ENCODE measurements at regions not wholly inside any gene's neighbourhood (a gene's known extent, or its start where the extent isn't known, plus 50 kb on each side); places are given as distances from the start of the nearest gene placed in this dataset.
A peak's percentile ranks its signal among the peaks of the same experiment; 100 is the strongest.

DNA sequence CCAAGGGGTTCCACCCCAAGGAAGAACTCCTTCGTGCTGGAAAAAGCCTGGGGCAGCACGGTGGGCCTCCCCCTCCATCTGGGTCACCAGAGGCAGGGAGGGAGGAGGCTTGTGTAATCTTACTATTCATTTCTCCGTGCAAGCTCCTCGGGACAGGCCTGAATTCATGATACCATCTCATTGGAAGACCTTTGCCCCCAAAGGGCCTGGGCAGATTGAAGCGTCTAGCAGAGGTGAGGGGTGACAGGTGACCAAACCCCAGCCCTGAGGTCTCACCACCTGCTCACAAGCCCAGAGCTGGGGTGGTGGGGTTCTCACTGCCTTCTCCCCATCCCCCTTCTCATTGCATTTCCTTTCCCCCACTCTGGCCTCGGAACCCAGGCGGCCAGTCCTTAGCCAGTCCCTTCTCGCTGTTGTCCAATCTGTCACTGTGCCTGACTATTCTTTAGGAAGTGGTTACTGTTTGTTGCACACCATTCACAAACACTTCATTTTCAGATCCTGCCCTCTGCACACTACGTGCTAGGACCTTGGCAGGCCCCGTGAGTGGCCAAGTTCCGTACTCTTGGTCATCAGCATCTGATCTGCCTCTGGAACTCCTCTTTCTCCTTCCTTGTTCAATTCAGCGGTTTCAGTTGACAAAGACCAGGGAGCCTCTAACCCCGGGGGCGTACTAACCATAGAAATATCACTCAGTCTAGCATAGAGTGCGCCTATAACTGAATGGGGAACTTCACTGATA lies 137.1 kb downstream of the LY86 start:
- no peak for DNase-seq
- Histone ChIP-seq H3K36me3 (no peaks in the 10 kb centered on the region), H3K4me1 (peaks cover 28 to 60% (median 37%) of the 10 kb centered on the region in 3 donors), H3K27ac (peak overlapping the region; percentile 81 to 89 (median 86)), H3K4me3 (peak overlapping the region in 1 of 4 donors; percentile 39), H3K9me3 (no peaks in the 10 kb centered on the region), H3K27me3 (no peaks in the 10 kb centered on the region)
- TF ChIP-seq, protein P1, sequence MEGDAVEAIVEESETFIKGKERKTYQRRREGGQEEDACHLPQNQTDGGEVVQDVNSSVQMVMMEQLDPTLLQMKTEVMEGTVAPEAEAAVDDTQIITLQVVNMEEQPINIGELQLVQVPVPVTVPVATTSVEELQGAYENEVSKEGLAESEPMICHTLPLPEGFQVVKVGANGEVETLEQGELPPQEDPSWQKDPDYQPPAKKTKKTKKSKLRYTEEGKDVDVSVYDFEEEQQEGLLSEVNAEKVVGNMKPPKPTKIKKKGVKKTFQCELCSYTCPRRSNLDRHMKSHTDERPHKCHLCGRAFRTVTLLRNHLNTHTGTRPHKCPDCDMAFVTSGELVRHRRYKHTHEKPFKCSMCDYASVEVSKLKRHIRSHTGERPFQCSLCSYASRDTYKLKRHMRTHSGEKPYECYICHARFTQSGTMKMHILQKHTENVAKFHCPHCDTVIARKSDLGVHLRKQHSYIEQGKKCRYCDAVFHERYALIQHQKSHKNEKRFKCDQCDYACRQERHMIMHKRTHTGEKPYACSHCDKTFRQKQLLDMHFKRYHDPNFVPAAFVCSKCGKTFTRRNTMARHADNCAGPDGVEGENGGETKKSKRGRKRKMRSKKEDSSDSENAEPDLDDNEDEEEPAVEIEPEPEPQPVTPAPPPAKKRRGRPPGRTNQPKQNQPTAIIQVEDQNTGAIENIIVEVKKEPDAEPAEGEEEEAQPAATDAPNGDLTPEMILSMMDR (IDR thresholded peaks at IDR 0.05) = no peak
- no peak for TF ChIP-seq POLR2A (IDR thresholded peaks at IDR 0.05)
- 68 to 85% methylated on average over 12 to 15 of the region's 15 CpGs for WGBS, 2 donors
- intact Hi-C loops (cut with DNase I) = no loop called here

DNA sequence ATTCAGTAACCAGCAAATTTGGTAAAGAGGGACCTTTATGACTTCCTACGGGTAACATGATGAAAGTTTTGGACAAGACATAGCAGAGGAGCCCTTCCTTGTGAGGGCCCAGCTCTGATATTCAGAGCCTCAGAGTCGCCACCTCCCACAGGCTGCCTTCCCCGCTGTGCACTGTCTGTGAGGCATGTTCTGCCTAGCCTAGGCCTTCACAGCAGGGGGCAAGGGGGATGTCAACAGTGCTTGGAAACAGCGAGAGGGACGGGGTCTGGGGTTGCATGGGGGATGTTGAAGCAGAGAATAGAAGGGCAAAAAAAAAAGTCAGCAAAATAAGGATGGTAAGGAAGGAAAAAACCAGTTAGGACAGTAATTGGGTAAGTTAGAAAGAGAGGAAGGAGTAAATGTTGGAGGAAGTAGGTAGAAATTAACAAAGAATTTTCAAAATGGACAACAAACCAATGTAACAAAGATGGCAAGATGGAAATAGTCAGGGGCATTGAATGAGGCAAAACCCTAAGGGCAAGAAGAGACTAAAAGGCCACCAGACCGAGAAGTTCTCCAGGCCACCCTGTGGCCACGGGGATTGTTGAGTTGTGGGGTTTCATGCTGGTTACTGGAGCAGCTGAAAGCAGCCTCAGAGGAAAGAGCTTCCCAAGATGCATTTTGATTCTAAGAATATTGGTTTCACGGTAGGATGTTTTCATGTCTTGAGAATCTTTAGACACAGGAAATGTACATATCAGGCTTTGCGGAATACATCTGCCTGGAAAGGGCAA lies 139.8 kb downstream of the LY86 start:
- no peak for DNase-seq
- WGBS, 2 donors = 89% methylated on average over 8 of the region's 9 CpGs
- H3K4me1 ChIP-seq = peaks cover 23 to 37% (median 25%) of the 10 kb centered on the region in 3 donors
- H3K9me3 ChIP-seq = no peaks in the 10 kb centered on the region
- TF ChIP-seq, protein P1 (IDR thresholded peaks at IDR 0.05) = no peak
- TF ChIP-seq POLR2A (IDR thresholded peaks at IDR 0.05) = no peak
- H3K4me3 ChIP-seq = no peak overlapping the region
- intact Hi-C loops (cut with DNase I) = no loop called here
- no peaks in the 10 kb centered on the region for H3K36me3 ChIP-seq
- H3K27me3 ChIP-seq = no peaks in the 10 kb centered on the region
- H3K27ac ChIP-seq = no peak overlapping the region

DNA sequence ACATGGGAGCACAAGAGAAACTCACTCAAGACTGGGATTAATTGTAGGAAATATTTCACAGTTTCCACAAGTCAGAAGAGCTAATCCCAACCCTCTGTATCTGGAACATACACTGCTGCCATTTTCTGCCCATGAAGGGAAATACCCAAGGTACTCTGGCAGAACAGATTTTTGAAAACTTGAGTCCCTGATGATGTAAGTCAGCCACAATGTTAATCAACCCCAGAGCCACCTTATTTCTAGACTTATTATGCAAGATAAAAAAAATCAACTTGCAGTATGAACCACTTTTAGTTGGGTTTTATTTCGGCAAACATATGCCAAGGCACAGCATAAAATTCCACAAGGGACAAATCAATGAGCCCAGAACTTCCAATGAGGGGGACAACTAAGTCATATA lies 141.5 kb downstream of the LY86 start:
- DNase-seq = no peak
- no peak for TF ChIP-seq POLR2A (IDR thresholded peaks at IDR 0.05)
- TF ChIP-seq, protein P1 (IDR thresholded peaks at IDR 0.05) = no peak
- no peak overlapping the region for H3K27ac ChIP-seq
- H3K9me3 ChIP-seq = no peaks in the 10 kb centered on the region
- peaks cover 10 to 21% (median 11%) of the 10 kb centered on the region in 3 donors for H3K4me1 ChIP-seq
- no peaks in the 10 kb centered on the region for H3K27me3 ChIP-seq
- intact Hi-C loops (cut with DNase I) = no loop called here
- no peak overlapping the region for H3K4me3 ChIP-seq
- 5 to 69% methylated on average over 1 of the region's 1 CpG for WGBS, 2 donors
- H3K36me3 ChIP-seq = no peaks in the 10 kb centered on the region

DNA sequence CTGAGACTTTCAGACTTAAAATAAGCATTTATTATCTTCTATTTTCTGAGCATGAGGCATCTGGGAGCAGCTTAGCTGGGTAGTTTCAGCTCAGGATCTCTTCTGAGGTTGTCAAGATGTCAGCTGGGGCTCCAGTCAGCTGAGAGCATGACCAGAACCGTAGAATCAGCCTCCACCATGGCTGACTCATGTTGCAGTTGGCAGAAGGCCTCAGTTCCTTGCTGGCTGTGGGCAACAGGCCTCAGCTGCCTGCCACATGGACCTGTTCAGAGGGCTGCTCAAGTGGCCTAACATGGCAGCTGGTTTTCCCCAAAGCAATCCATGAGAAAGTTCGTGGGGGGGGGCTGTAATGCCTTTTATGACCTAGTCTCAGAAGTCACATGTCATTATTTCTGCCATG lies 142.3 kb downstream of the LY86 start:
- intact Hi-C loops (cut with DNase I) = no loop called here
- DNase-seq = no peak
- Histone ChIP-seq H3K4me3 (no peak overlapping the region), H3K9me3 (no peaks in the 10 kb centered on the region), H3K27me3 (no peaks in the 10 kb centered on the region), H3K36me3 (no peaks in the 10 kb centered on the region), H3K27ac (peak overlapping the region in 1 of 4 donors; percentile 11), H3K4me1 (peaks cover 3 to 12% (median 3%) of the 10 kb centered on the region in 3 donors)
- WGBS, 2 donors = 23 to 31% methylated on average over 2 of the region's 2 CpGs
- TF ChIP-seq, protein P1 (IDR thresholded peaks at IDR 0.05) = no peak
- no peak for TF ChIP-seq POLR2A (IDR thresholded peaks at IDR 0.05)

Data from esophagus squamous epithelium (tissue), 5 donors.